Spinal cord (tissue), 9 donors: ENCODE measurements at regions not wholly inside any gene's neighbourhood (a gene's known extent, or its start where the extent isn't known, plus 50 kb on each side); places are given as distances from the start of the nearest gene placed in this dataset.

Source experiments
- DNase-seq, 6 donors: peaks; one replicate each; pipeline versions ENCODE4 v3.0.0 to v3.0.0-alpha.2; 2013 to 2015; ENCODE audit warnings: low spot score in 6 of 6, low read depth in 4 of 6
- H3K27ac ChIP-seq: one replicate; pipeline ENCODE4 v1.5.1; 2013; ENCODE audit warnings: low read depth, low read length, control low read depth
- H3K27me3 ChIP-seq: one replicate; pipeline ENCODE4 v1.6.1; 2013; ENCODE audit warnings: low read length; ENCODE audit not compliant: control insufficient read depth, insufficient read depth
- H3K36me3 ChIP-seq: one replicate; pipeline ENCODE4 v1.6.1; 2013; ENCODE audit warnings: low read length; ENCODE audit not compliant: control insufficient read depth, insufficient read depth
- H3K4me1 ChIP-seq: one replicate; pipeline ENCODE4 v1.6.1; 2013; ENCODE audit warnings: low read length; ENCODE audit not compliant: control insufficient read depth, insufficient read depth
- H3K4me3 ChIP-seq: one replicate; pipeline ENCODE4 v1.5.1; 2013; ENCODE audit warnings: low read depth, low read length, control low read depth
- H3K9me3 ChIP-seq: one replicate; pipeline ENCODE4 v1.6.1; 2013; ENCODE audit warnings: low read length; ENCODE audit not compliant: control insufficient read depth, insufficient read depth
- WGBS: methylation state at CpG from one replicate; pipeline ENCODE4 v1.1.5; 2013; ENCODE audit warnings: missing lambda C conversion rate; ENCODE audit not compliant: insufficient coverage; 5-methylcytosine and 5-hydroxymethylcytosine counted together
- donor health status: healthy.

- Histone ChIP-seq H3K4me3 (no peak overlapping the region), H3K36me3 (no peaks in the 10 kb centered on the region), H3K9me3 (no peaks in the 10 kb centered on the region), H3K4me1 (no peaks in the 10 kb centered on the region), H3K27me3 (no peaks in the 10 kb centered on the region), H3K27ac (no peak overlapping the region)
- no CpG with 5 or more reads among the region's 1 CpG for WGBS
- no peak for DNase-seq
Measured at GRCh38 chr3:152123457-152123856, 145.3 kb upstream of the MBNL1 start.

GRCh38 chr3:152126260-152126659 is 142.5 kb upstream of the MBNL1 start:
- Histone ChIP-seq H3K4me1 (no peaks in the 10 kb centered on the region), H3K9me3 (no peaks in the 10 kb centered on the region), H3K4me3 (no peak overlapping the region), H3K27ac (no peak overlapping the region), H3K36me3 (no peaks in the 10 kb centered on the region), H3K27me3 (no peaks in the 10 kb centered on the region)
- DNase-seq, result peak in 1 of 6 donors; percentile 28
- WGBS, result no CpG with 5 or more reads among the region's 2 CpGs

- no peak overlapping the region for H3K4me3 ChIP-seq
- no peaks in the 10 kb centered on the region for H3K36me3 ChIP-seq
- no peaks in the 10 kb centered on the region for H3K9me3 ChIP-seq
- H3K27me3 ChIP-seq, result no peaks in the 10 kb centered on the region
- 91% methylated on average over 4 of the region's 4 CpGs for WGBS
- no peak overlapping the region for H3K27ac ChIP-seq
- DNase-seq, result no peak
- no peaks in the 10 kb centered on the region for H3K4me1 ChIP-seq
Measured at GRCh38 chr3:152127058-152127457, 141.7 kb upstream of the MBNL1 start.

- no CpG with 5 or more reads among the region's 1 CpG for WGBS
- Histone ChIP-seq H3K4me1 (no peaks in the 10 kb centered on the region), H3K4me3 (no peak overlapping the region), H3K27ac (no peak overlapping the region), H3K27me3 (no peaks in the 10 kb centered on the region), H3K9me3 (no peaks in the 10 kb centered on the region), H3K36me3 (no peaks in the 10 kb centered on the region)
- no peak for DNase-seq
Measured at GRCh38 chr3:152128356-152128755, 140.4 kb upstream of the MBNL1 start.

GRCh38 chr3:152139651-152140050 is 129.1 kb upstream of the MBNL1 start:
- no peaks in the 10 kb centered on the region for H3K9me3 ChIP-seq
- no peaks in the 10 kb centered on the region for H3K4me1 ChIP-seq
- no peak for DNase-seq

GRCh38 chr3:152146461-152146860 is 122.3 kb upstream of the MBNL1 start:
- Histone ChIP-seq H3K27ac (no peak overlapping the region), H3K4me3 (no peak overlapping the region), H3K9me3 (no peaks in the 10 kb centered on the region), H3K36me3 (no peaks in the 10 kb centered on the region), H3K27me3 (no peaks in the 10 kb centered on the region), H3K4me1 (no peaks in the 10 kb centered on the region)
- WGBS, result 100% methylated on average over 1 of the region's 2 CpGs
- DNase-seq, result no peak

More at GRCh38 chr3:152139651-152140050, 129.1 kb upstream of the MBNL1 start:
- H3K36me3 ChIP-seq, result no peaks in the 10 kb centered on the region
- no CpG with 5 or more reads among the region's 3 CpGs for WGBS
- H3K4me3 ChIP-seq, result no peak overlapping the region
- H3K27ac ChIP-seq, result no peak overlapping the region
- no peaks in the 10 kb centered on the region for H3K27me3 ChIP-seq

GRCh38 chr3:152147748-152148147 is 121.0 kb upstream of the MBNL1 start:
- Histone ChIP-seq H3K36me3 (no peaks in the 10 kb centered on the region), H3K4me1 (no peaks in the 10 kb centered on the region), H3K27me3 (no peaks in the 10 kb centered on the region), H3K9me3 (no peaks in the 10 kb centered on the region), H3K27ac (no peak overlapping the region), H3K4me3 (no peak overlapping the region)
- no peak for DNase-seq

GRCh38 chr3:152148579-152148978 is 120.2 kb upstream of the MBNL1 start:
- Histone ChIP-seq H3K4me3 (no peak overlapping the region), H3K27me3 (no peaks in the 10 kb centered on the region), H3K27ac (no peak overlapping the region), H3K9me3 (no peaks in the 10 kb centered on the region), H3K36me3 (no peaks in the 10 kb centered on the region), H3K4me1 (no peaks in the 10 kb centered on the region)
- WGBS, result no CpG with 5 or more reads among the region's 1 CpG
- no peak for DNase-seq

- Histone ChIP-seq H3K9me3 (no peaks in the 10 kb centered on the region), H3K4me1 (no peaks in the 10 kb centered on the region), H3K27ac (no peak overlapping the region), H3K4me3 (no peak overlapping the region), H3K36me3 (no peaks in the 10 kb centered on the region), H3K27me3 (no peaks in the 10 kb centered on the region)
- no peak for DNase-seq
- no CpG with 5 or more reads among the region's 1 CpG for WGBS
Measured at GRCh38 chr3:152149832-152150231, 118.9 kb upstream of the MBNL1 start.

- WGBS, result 94% methylated on average over 2 of the region's 8 CpGs
- Histone ChIP-seq H3K36me3 (no peaks in the 10 kb centered on the region), H3K27me3 (no peaks in the 10 kb centered on the region), H3K27ac (no peak overlapping the region), H3K4me3 (no peak overlapping the region), H3K9me3 (no peaks in the 10 kb centered on the region), H3K4me1 (no peaks in the 10 kb centered on the region)
- no peak for DNase-seq
Measured at GRCh38 chr3:152151216-152151876, 117.4 kb upstream of the MBNL1 start.
